SK-N-SH (cell line): ENCODE measurements at regions not wholly inside any gene's neighbourhood (a gene's known extent, or its start where the extent isn't known, plus 50 kb on each side); places are given as distances from the start of the nearest gene placed in this dataset.

Source experiments
- CTCF ChIA-PET: fragments of 300-600, 350-600 bp; formaldehyde crosslinking; extraction: SDS; loops from one replicate; lab custom pipeline; 2021; lab: Yijun Ruan, JAX
- POLR2A ChIA-PET: fragments of 350-600 bp; sonication (Branson Sonifier 250); formaldehyde crosslinking; extraction: SDS; loops from one replicate; lab custom pipeline; 2020; ENCODE audit warnings: antibody characterized with exemption, inconsistent platforms; lab: Yijun Ruan, JAX
- DNase-seq: peaks from one replicate; pipeline ENCODE4 v3.0.0; 2012
- H2AFZ ChIP-seq: fragments of 200-600 bp; sonication (generic); 2 replicates; pipeline ENCODE4 v1.8.1; 2016; ENCODE audit warnings: antibody characterized with exemption, mild to moderate bottlenecking, low read depth
- H3F3A ChIP-seq: fragments of 200-600 bp; sonication (generic); replicated peaks from 2 replicates; pipeline ENCODE3; 2016; ENCODE audit warnings: antibody characterized with exemption, mild to moderate bottlenecking; ENCODE audit not compliant: insufficient read depth
- H3K27ac ChIP-seq, 2 experiments: fragments of 200-500 bp in 1 of 2; fragments of 200-600 bp in 1 of 2; sonication (Bioruptor generic) in 1 of 2; sonication (generic), shearing (Covaris generic) in 1 of 2; 2 replicates each; pipeline versions ENCODE4 v1.5.1 to v1.6.1; 2014 to 2016; ENCODE audit warnings: low read depth in 2 of 2, inconsistent platforms in 1 of 2, low read length in 1 of 2, mild to moderate bottlenecking in 1 of 2, mixed read lengths in 1 of 2
- H3K27me3 ChIP-seq: fragments of 200-600 bp; sonication (generic), shearing (Covaris generic); 2 replicates; pipeline ENCODE4 v1.6.1; 2016; ENCODE audit warnings: mixed run types; ENCODE audit not compliant: insufficient read depth
- H3K36me3 ChIP-seq, 2 experiments: fragments of 200-500 bp in 1 of 2; fragments of 200-600 bp in 1 of 2; sonication (Bioruptor generic) in 1 of 2; sonication (generic) in 1 of 2; replicated peaks in 1 of 2; 2 replicates each; pipeline versions ENCODE3 to v1.5.1; 2014 to 2016; ENCODE audit warnings: low read length in 1 of 2, mild to moderate bottlenecking in 1 of 2; ENCODE audit not compliant: insufficient read depth in 2 of 2, control insufficient read depth in 1 of 2
- H3K4me1 ChIP-seq, 2 experiments: fragments of 200-500 bp in 1 of 2; fragments of 200-600 bp in 1 of 2; sonication (Bioruptor generic) in 1 of 2; sonication (generic), shearing (Covaris generic) in 1 of 2; 2 replicates each; pipeline versions ENCODE4 v1.5.1 to v1.6.1; 2014 to 2016; ENCODE audit warnings: low read depth in 1 of 2, low read length in 1 of 2, mixed run types in 1 of 2; ENCODE audit not compliant: insufficient read depth in 2 of 2, control insufficient read depth in 1 of 2
- H3K4me2 ChIP-seq: fragments of 200-600 bp; sonication (generic), shearing (Covaris generic); 2 replicates; pipeline ENCODE4 v1.6.1; 2017; ENCODE audit warnings: mixed run types
- H3K4me3 ChIP-seq, 2 experiments: fragments of 200-500 bp in 1 of 2; fragments of 200-600 bp in 1 of 2; sonication (Bioruptor generic) in 1 of 2; sonication (generic), shearing (Covaris generic) in 1 of 2; 2 replicates each; pipeline versions ENCODE4 v1.5.1 to v1.8.1; 2014 to 2016; ENCODE audit warnings: low read depth in 2 of 2, inconsistent platforms in 1 of 2, low read length in 1 of 2, mild to moderate bottlenecking in 1 of 2, mixed read lengths in 1 of 2, moderate library complexity in 1 of 2
- H3K79me2 ChIP-seq: fragments of 200-600 bp; sonication (generic); 2 replicates; pipeline ENCODE4 v1.8.1; 2017; ENCODE audit warnings: mild to moderate bottlenecking; ENCODE audit not compliant: insufficient read depth
- H3K9ac ChIP-seq: fragments of 200-600 bp; sonication (generic); 2 replicates; pipeline ENCODE4 v1.6.1; 2017; ENCODE audit warnings: mixed run types
- H3K9me2 ChIP-seq: fragments of 200-600 bp; sonication (generic); 2 replicates; pipeline ENCODE4 v1.6.1; 2017; ENCODE audit warnings: mixed run types
- H3K9me3 ChIP-seq: fragments of 200-600 bp; sonication (generic); 2 replicates; pipeline ENCODE4 v1.6.1; 2017; ENCODE audit warnings: mixed run types, mild to moderate bottlenecking, moderate library complexity
- H4K20me1 ChIP-seq: fragments of 200-600 bp; sonication (generic); 2 replicates; pipeline ENCODE4 v1.6.1; 2017; ENCODE audit warnings: mild to moderate bottlenecking, mixed run types; ENCODE audit not compliant: insufficient read depth
- CHD2 ChIP-seq: fragments of 150-350 bp; IDR thresholded peaks from 2 replicates; pipeline ENCODE4 v1.6.1; 2018; ENCODE audit warnings: low read length; ENCODE audit not compliant: partially characterized antibody
- EZH2phosphoT487 ChIP-seq: fragments of 200-600 bp; sonication (generic); IDR thresholded peaks from 2 replicates; pipeline ENCODE4 v1.6.1; 2017; ENCODE audit warnings: low read depth, mixed run types, mild to moderate bottlenecking, antibody characterized with exemption, moderate library complexity, borderline replicate concordance
- FOXM1 ChIP-seq: IDR thresholded peaks from 2 replicates; pipeline ENCODE4 v1.4.0; 2012; ENCODE audit warnings: low read depth, mild to moderate bottlenecking
- GABPA ChIP-seq: IDR thresholded peaks from 2 replicates; pipeline ENCODE4 v1.4.0; 2012; ENCODE audit warnings: low read depth, mild to moderate bottlenecking
- MAX ChIP-seq: IDR thresholded peaks from 2 replicates; pipeline ENCODE4 v1.4.0; 2012; ENCODE audit warnings: low read depth
- MEF2A ChIP-seq: IDR thresholded peaks from 2 replicates; pipeline ENCODE4 v1.4.0; 2012; ENCODE audit warnings: low read depth, borderline replicate concordance
- MXI1 ChIP-seq: IDR thresholded peaks from 2 replicates; pipeline ENCODE4 v1.6.1; 2012; ENCODE audit warnings: mild to moderate bottlenecking, low read depth, low read length, improper control_type of control experiment
- NFIC ChIP-seq: IDR thresholded peaks from 2 replicates; pipeline ENCODE4 v1.4.0; 2012; ENCODE audit warnings: borderline replicate concordance
- NRF1 ChIP-seq: IDR thresholded peaks from 2 replicates; pipeline ENCODE4 v1.6.1; 2012; ENCODE audit warnings: low read depth, mild to moderate bottlenecking, low read length
- POLR2AphosphoS5 ChIP-seq: IDR thresholded peaks from 2 replicates; pipeline ENCODE4 v1.6.1; 2012; ENCODE audit warnings: low read depth, low read length
- REST ChIP-seq: IDR thresholded peaks from 2 replicates; pipeline ENCODE4 v1.6.1; 2012; ENCODE audit warnings: mild to moderate bottlenecking, low read depth, low read length, moderate library complexity
- RFX5 ChIP-seq: IDR thresholded peaks from 2 replicates; pipeline ENCODE4 v1.6.1; 2012; ENCODE audit warnings: mild to moderate bottlenecking, improper control_type of control experiment, low read length
- RXRA ChIP-seq: IDR thresholded peaks from 2 replicates; pipeline ENCODE4 v1.4.0; 2012; ENCODE audit warnings: low read depth, mild to moderate bottlenecking, borderline replicate concordance
- SIN3A ChIP-seq: IDR thresholded peaks from 2 replicates; pipeline ENCODE4 v1.6.1; 2012; ENCODE audit warnings: low read depth, mild to moderate bottlenecking, low read length, moderate library complexity, borderline replicate concordance
- TCF12 ChIP-seq: IDR thresholded peaks from 2 replicates; pipeline ENCODE4 v1.4.0; 2012
- ZBTB33 ChIP-seq: IDR thresholded peaks from 2 replicates; pipeline ENCODE4 v1.4.0; 2012; ENCODE audit warnings: low read depth, borderline replicate concordance
- WGBS: methylation state at CpG from one replicate; pipeline ENCODE4 v1.1.6; 2017; ENCODE audit warnings: low lambda C conversion rate; 5-methylcytosine and 5-hydroxymethylcytosine counted together
- TF ChIP-seq, protein P1 (sequence below): fragments of 200-600 bp; sonication (generic); IDR thresholded peaks from 2 replicates; pipeline ENCODE4 v1.6.1; 2017; ENCODE audit warnings: antibody characterized with exemption, mild to moderate bottlenecking, moderate library complexity
- TF ChIP-seq, protein P2 (sequence below): IDR thresholded peaks from 2 replicates; pipeline ENCODE4; 2012

DNA sequence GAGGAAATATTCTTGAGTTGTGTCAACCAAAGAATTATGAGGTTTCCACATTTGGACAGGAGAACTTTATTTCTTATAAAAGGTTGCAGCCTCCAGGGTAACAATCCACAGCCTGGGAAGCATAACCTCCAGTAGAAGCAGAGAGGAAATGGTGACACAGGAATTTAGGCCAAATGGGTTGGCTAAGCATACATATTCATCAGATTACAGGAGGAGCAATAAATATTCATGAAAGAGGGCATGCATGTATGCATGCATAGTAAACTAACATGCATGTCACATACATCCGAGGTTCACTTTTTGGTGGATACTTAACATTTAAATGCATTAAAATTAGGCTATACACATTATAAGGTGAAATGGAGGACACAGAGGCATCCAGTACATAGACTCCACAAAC is 55.7 kb upstream of the NT5E start:
- H3K27ac ChIP-seq = peak overlapping the region in 1 of 2 experiments; percentile 85; a peak in 2 of 4 replicates
- no peak for TF ChIP-seq RXRA
- no peak for TF ChIP-seq RFX5
- TF ChIP-seq NRF1 = no peak
- no peak for TF ChIP-seq MAX
- TF ChIP-seq MXI1 = no peak
- TF ChIP-seq, protein P1, sequence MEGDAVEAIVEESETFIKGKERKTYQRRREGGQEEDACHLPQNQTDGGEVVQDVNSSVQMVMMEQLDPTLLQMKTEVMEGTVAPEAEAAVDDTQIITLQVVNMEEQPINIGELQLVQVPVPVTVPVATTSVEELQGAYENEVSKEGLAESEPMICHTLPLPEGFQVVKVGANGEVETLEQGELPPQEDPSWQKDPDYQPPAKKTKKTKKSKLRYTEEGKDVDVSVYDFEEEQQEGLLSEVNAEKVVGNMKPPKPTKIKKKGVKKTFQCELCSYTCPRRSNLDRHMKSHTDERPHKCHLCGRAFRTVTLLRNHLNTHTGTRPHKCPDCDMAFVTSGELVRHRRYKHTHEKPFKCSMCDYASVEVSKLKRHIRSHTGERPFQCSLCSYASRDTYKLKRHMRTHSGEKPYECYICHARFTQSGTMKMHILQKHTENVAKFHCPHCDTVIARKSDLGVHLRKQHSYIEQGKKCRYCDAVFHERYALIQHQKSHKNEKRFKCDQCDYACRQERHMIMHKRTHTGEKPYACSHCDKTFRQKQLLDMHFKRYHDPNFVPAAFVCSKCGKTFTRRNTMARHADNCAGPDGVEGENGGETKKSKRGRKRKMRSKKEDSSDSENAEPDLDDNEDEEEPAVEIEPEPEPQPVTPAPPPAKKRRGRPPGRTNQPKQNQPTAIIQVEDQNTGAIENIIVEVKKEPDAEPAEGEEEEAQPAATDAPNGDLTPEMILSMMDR = no peak
- no peak for TF ChIP-seq GABPA
- TF ChIP-seq POLR2AphosphoS5 = no peak
- TF ChIP-seq, protein P2, sequence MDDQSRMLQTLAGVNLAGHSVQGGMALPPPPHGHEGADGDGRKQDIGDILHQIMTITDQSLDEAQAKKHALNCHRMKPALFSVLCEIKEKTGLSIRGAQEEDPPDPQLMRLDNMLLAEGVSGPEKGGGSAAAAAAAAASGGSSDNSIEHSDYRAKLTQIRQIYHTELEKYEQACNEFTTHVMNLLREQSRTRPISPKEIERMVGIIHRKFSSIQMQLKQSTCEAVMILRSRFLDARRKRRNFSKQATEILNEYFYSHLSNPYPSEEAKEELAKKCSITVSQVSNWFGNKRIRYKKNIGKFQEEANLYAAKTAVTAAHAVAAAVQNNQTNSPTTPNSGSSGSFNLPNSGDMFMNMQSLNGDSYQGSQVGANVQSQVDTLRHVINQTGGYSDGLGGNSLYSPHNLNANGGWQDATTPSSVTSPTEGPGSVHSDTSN = no peak
- no peak for TF ChIP-seq FOXM1
- TF ChIP-seq REST = no peak
- no peak for TF ChIP-seq ZBTB33
- no peak for TF ChIP-seq NFIC
- no peak for TF ChIP-seq SIN3A
- no peak for TF ChIP-seq EZH2phosphoT487
- no peak for TF ChIP-seq MEF2A
- no peak for TF ChIP-seq TCF12
- no peak for TF ChIP-seq CHD2
- TF ChIP-seq, all 33 proteins: peak for 0
- Histone ChIP-seq H3K36me3 (no peaks in the 10 kb centered on the region), H3K27me3 (no peaks in the 10 kb centered on the region), H3K9ac (no peak overlapping the region), H3K79me2 (no peaks in the 10 kb centered on the region), H2AFZ (no peak overlapping the region), H3K4me2 (no peak overlapping the region), H3F3A (peaks cover 8% of the 10 kb centered on the region), H4K20me1 (no peaks in the 10 kb centered on the region), H3K4me1 (peaks cover 3 to 31% of the 10 kb centered on the region in 2 experiments), H3K4me3 (no peak overlapping the region), H3K9me2 (no peaks in the 10 kb centered on the region), H3K9me3 (peaks cover 8% of the 10 kb centered on the region; the same call in 1 of the 2 replicates)
- 93% methylated on average over 1 of the region's 1 CpG for WGBS
- no peak for DNase-seq
- ChIA-PET POLR2A (no interaction called here), CTCF (interaction anchor here (0.6 to 2.1 kb wide), 2 partner anchors 89 to 216 kb away, joined by 4 to 7 read pairs; no protein-coding TSS in a partner anchor)
